Keratinocyte (primary cell): ENCODE measurements at regions not wholly inside any gene's neighbourhood (a gene's known extent, or its start where the extent isn't known, plus 50 kb on each side); places are given as distances from the start of the nearest gene placed in this dataset.

Source experiments
- DNase-seq: peaks from one replicate; pipeline ENCODE4 v3.0.0-alpha.2; 2011; ENCODE audit warnings: low read depth, missing footprints, low spot score
- FAIRE-seq: peaks from 2 replicates; lab custom pipeline; 2011; peaks lifted over from hg19 to GRCh38; lab: Jason Lieb, UNC
- H2AFZ ChIP-seq: 2 replicates; pipeline ENCODE4 v1.6.0; 2012; ENCODE audit warnings: low read length, control low read depth, inconsistent platforms; ENCODE audit not compliant: control insufficient read depth
- H3K27ac ChIP-seq: 2 replicates; pipeline ENCODE4 v1.5.1; 2011; ENCODE audit warnings: low read length; ENCODE audit not compliant: control insufficient read depth, insufficient read depth
- H3K27me3 ChIP-seq: 3 replicates; pipeline ENCODE4 v1.6.0; 2011; ENCODE audit warnings: low read length; ENCODE audit not compliant: control insufficient read depth, insufficient read depth; ENCODE audit errors: extremely low read depth
- H3K36me3 ChIP-seq, 2 experiments: 2 replicates in 1 of 2; 3 replicates in 1 of 2; pipeline ENCODE4 v1.5.1; 2011; ENCODE audit warnings: low read length in 2 of 2, mild to moderate bottlenecking in 1 of 2; ENCODE audit not compliant: control insufficient read depth in 2 of 2, insufficient read depth in 2 of 2; ENCODE audit errors: extremely low read depth in 1 of 2
- H3K4me1 ChIP-seq: 3 replicates; pipeline ENCODE4 v1.5.1; 2011; ENCODE audit warnings: low read length; ENCODE audit not compliant: control insufficient read depth, insufficient read depth; ENCODE audit errors: extremely low read depth
- H3K4me2 ChIP-seq: 3 replicates; pipeline ENCODE4 v1.6.0; 2011; ENCODE audit warnings: low read depth, low read length; ENCODE audit not compliant: control insufficient read depth, insufficient read depth; ENCODE audit errors: extremely low read depth
- H3K4me3 ChIP-seq, 3 experiments: fragments of 200-600 bp in 1 of 3; sonication (generic) in 1 of 3; 2 replicates in 2 of 3; 3 replicates in 1 of 3; pipeline ENCODE4 v1.5.1; 2011 to 2016; ENCODE audit warnings: low read length in 3 of 3, mild to moderate bottlenecking in 3 of 3, control low read depth in 2 of 3, inconsistent platforms in 1 of 3, low read depth in 1 of 3, mixed read lengths in 1 of 3, mixed run types in 1 of 3, moderate library complexity in 1 of 3; ENCODE audit not compliant: control insufficient read depth in 2 of 3, insufficient read depth in 2 of 3; ENCODE audit errors: extremely low read depth in 1 of 3
- H3K79me2 ChIP-seq: 2 replicates; pipeline ENCODE4 v1.6.0; 2012; ENCODE audit warnings: low read length; ENCODE audit not compliant: control insufficient read depth, insufficient read depth
- H3K9ac ChIP-seq: 3 replicates; pipeline ENCODE4 v1.6.0; 2011; ENCODE audit warnings: low read length; ENCODE audit not compliant: control insufficient read depth, insufficient read depth; ENCODE audit errors: extremely low read depth
- H3K9me1 ChIP-seq: 3 replicates; pipeline ENCODE4 v1.6.0; 2011; ENCODE audit warnings: low read length; ENCODE audit not compliant: control insufficient read depth, insufficient read depth; ENCODE audit errors: extremely low read depth
- H3K9me3 ChIP-seq: 2 replicates; pipeline ENCODE4 v1.5.1; 2012; ENCODE audit warnings: low read depth, low read length; ENCODE audit not compliant: control insufficient read depth
- H4K20me1 ChIP-seq: 3 replicates; pipeline ENCODE4 v1.6.0; 2011; ENCODE audit warnings: low read length; ENCODE audit not compliant: control insufficient read depth, insufficient read depth; ENCODE audit errors: extremely low read depth
- CTCF ChIP-seq, 3 experiments: IDR thresholded peaks in 1 of 3; conservative IDR thresholded peaks in 1 of 3; optimal IDR thresholded peaks in 1 of 3; 2 replicates in 2 of 3; 3 replicates in 1 of 3; pipeline versions ENCODE3 to v1.5.1; 2011; ENCODE audit warnings: low read length in 3 of 3, mild to moderate bottlenecking in 3 of 3, moderate library complexity in 2 of 3, control low read depth in 1 of 3, inconsistent platforms in 1 of 3; ENCODE audit not compliant: insufficient read depth in 2 of 3; ENCODE audit errors: extremely low read depth in 1 of 3
- EZH2 ChIP-seq: IDR thresholded peaks from one replicate; pipeline ENCODE4 v1.6.1; 2012; ENCODE audit warnings: inconsistent platforms, mild to moderate bottlenecking, low read length, moderate library complexity
- dilution Hi-C: fragments of 300-500 bp; cut with MboI; formaldehyde crosslinking; loops from one replicate; pipeline ENCODE4 v1.7.0; 2020; ENCODE audit warnings: low sequenced_read_pairs; ENCODE audit not compliant: extremely low pct_ligation_motif_present

- Histone ChIP-seq H4K20me1 (no peaks in the 10 kb centered on the region), H3K27me3 (no peaks in the 10 kb centered on the region), H3K79me2 (no peaks in the 10 kb centered on the region), H3K27ac (no peak overlapping the region), H3K36me3 (no peaks in the 10 kb centered on the region), H3K4me1 (no peaks in the 10 kb centered on the region), H3K9ac (no peak overlapping the region), H3K4me2 (no peak overlapping the region), H3K9me1 (no peaks in the 10 kb centered on the region), H3K9me3 (no peaks in the 10 kb centered on the region), H2AFZ (no peak overlapping the region), H3K4me3 (no peak overlapping the region)
- no peak for TF ChIP-seq CTCF (optimal IDR thresholded peaks at IDR 0.05 in 1 of 3, IDR thresholded peaks at IDR 0.05 in 1 of 3, conservative IDR thresholded peaks at IDR 0.05 in 1 of 3; ENCODE audit: extremely low read depth in 1 of 3, insufficient read depth in 2 of 3, low read length in 3 of 3)
- TF ChIP-seq EZH2, result no peak
- DNase-seq (no peak), FAIRE-seq (no peak)
- dilution Hi-C loops, result loop anchor here (25.0 kb wide), 1 partner anchor 105 kb away; no protein-coding TSS in a partner anchor
Measured at GRCh38 chr15:87781959-87782625, 474.4 kb downstream of the NTRK3 start.

DNA sequence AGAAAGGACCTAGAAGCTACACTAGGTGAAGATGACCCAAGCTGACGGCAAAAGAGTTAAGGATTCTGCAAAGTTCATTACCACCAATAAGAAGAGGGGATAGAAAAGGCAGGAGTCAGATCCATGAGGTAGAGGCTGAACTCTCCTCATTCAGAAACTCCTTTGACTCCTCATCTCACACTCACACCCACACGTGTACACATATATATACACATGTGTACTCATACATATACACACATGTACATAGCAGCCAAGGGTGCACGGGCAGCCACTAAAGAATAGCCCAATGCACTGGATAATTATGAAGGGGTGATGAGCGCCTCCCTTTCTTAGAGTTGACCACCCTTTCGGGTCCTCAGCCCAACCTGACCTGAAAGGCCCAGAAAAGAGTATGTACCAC lies 476.8 kb downstream of the NTRK3 start:
- H3K4me2 ChIP-seq, result no peak overlapping the region
- dilution Hi-C loops, result loop anchor here (25.0 kb wide), 1 partner anchor 108 kb away; no protein-coding TSS in a partner anchor
- DNase-seq, result no peak
- H3K4me3 ChIP-seq, result no peak overlapping the region
- H4K20me1 ChIP-seq, result no peaks in the 10 kb centered on the region
- TF ChIP-seq CTCF (optimal IDR thresholded peaks at IDR 0.05 in 1 of 3, IDR thresholded peaks at IDR 0.05 in 1 of 3, conservative IDR thresholded peaks at IDR 0.05 in 1 of 3; ENCODE audit: extremely low read depth in 1 of 3, insufficient read depth in 2 of 3, low read length in 3 of 3) (no peak), EZH2 (no peak)
- H3K9me1 ChIP-seq, result no peaks in the 10 kb centered on the region
- no peaks in the 10 kb centered on the region for H3K36me3 ChIP-seq
- no peak overlapping the region for H3K27ac ChIP-seq
- FAIRE-seq, result no peak
- H2AFZ ChIP-seq, result no peak overlapping the region
- H3K27me3 ChIP-seq, result no peaks in the 10 kb centered on the region
- H3K79me2 ChIP-seq, result no peaks in the 10 kb centered on the region
- H3K4me1 ChIP-seq, result no peaks in the 10 kb centered on the region
- H3K9ac ChIP-seq, result no peak overlapping the region
- no peaks in the 10 kb centered on the region for H3K9me3 ChIP-seq
